Esophagus squamous epithelium (tissue), 5 donors: ENCODE measurements at regions not wholly inside any gene's neighbourhood (a gene's known extent, or its start where the extent isn't known, plus 50 kb on each side); places are given as distances from the start of the nearest gene placed in this dataset.

Experiments
- DNase-seq: peaks from one replicate; lab custom pipeline; 2025; lab: John Stamatoyannopoulos, UW
- H3K27ac ChIP-seq, 4 donors: fragments of 200-600 bp; sonication (generic); one replicate each; pipeline ENCODE4 v1.5.1; 2016 to 2019; ENCODE audit warnings: mild to moderate bottlenecking in 1 of 4
- H3K27me3 ChIP-seq, 4 donors: fragments of 200-600 bp; sonication (generic); 1 replicate in 3 of 4; 2 replicates in 1 of 4; pipeline versions ENCODE4 v1.5.1 to v1.6.0; 2017 to 2021; ENCODE audit warnings: antibody characterized with exemption in 1 of 4
- H3K36me3 ChIP-seq, 3 donors: fragments of 200-600 bp; sonication (generic); one replicate each; pipeline ENCODE4 v1.5.1; 2016 to 2019
- H3K4me1 ChIP-seq, 3 donors: fragments of 200-600 bp; sonication (generic); one replicate each; pipeline ENCODE4 v1.5.1; 2017 to 2019
- H3K4me3 ChIP-seq, 4 donors: fragments of 200-600 bp; sonication (generic); 1 replicate in 3 of 4; 2 replicates in 1 of 4; pipeline ENCODE4 v1.5.1; 2016 to 2019; ENCODE audit warnings: mild to moderate bottlenecking in 2 of 4, moderate library complexity in 1 of 4
- H3K9me3 ChIP-seq, 3 donors: fragments of 200-600 bp; sonication (generic); one replicate each; pipeline ENCODE4 v1.5.1; 2016 to 2019
- CTCF ChIP-seq, 6 experiments: fragments of 450-650 bp in 4 of 6; fragments of 200-600 bp in 2 of 6; sonication (generic) in 2 of 6; IDR thresholded peaks; one replicate each; pipeline ENCODE4 v1.5.1; 2016 to 2019; ENCODE audit warnings: antibody characterized with exemption in 6 of 6, mild to moderate bottlenecking in 4 of 6, moderate library complexity in 4 of 6
- POLR2A ChIP-seq, 4 donors: fragments of 450-650 bp; IDR thresholded peaks; one replicate each; pipeline ENCODE4 v1.6.1; 2017; ENCODE audit warnings: antibody characterized with exemption in 4 of 4, mild to moderate bottlenecking in 4 of 4, moderate library complexity in 3 of 4
- WGBS, 2 donors: methylation state at CpG; one replicate each; pipeline ENCODE4 v1.1.5; 2018; 5-methylcytosine and 5-hydroxymethylcytosine counted together
- intact Hi-C: fragments of 100-400 bp; cut with DNase I; formaldehyde crosslinking; loops from one replicate; pipeline ENCODE4 v1.15.0; 2022
- donor health status: DM: yes; HTN: yes; CAD: no.

DNA sequence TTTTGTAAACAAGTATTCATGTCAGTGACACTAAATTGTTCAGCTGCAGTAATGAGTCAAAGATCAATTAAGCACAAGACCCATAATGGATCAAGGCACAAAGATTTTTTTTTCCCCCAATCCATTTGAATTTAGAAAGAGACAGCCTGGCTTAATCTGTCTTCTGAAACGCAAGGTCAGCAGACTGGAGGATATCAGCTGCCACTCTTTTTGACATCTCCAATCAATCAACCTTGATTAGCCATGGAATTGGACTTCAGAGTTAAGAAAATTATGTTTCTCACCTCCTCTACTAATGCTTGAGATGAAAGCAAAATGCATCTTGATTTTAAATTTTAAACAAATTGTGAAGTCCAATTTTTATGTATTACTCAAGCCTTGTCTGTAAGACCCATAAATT, 642.4 kb upstream of the STEAP1 start:
- TF ChIP-seq CTCF (IDR thresholded peaks at IDR 0.05): no peak
- no peak for DNase-seq
- WGBS, 2 donors: 46 to 58% methylated on average over 1 of the region's 1 CpG
- intact Hi-C loops: no loop called here
- Histone ChIP-seq H3K36me3 (no peaks in the 10 kb centered on the region), H3K4me3 (no peak overlapping the region), H3K27ac (no peak overlapping the region), H3K4me1 (no peaks in the 10 kb centered on the region), H3K9me3 (no peaks in the 10 kb centered on the region), H3K27me3 (no peaks in the 10 kb centered on the region)

DNA sequence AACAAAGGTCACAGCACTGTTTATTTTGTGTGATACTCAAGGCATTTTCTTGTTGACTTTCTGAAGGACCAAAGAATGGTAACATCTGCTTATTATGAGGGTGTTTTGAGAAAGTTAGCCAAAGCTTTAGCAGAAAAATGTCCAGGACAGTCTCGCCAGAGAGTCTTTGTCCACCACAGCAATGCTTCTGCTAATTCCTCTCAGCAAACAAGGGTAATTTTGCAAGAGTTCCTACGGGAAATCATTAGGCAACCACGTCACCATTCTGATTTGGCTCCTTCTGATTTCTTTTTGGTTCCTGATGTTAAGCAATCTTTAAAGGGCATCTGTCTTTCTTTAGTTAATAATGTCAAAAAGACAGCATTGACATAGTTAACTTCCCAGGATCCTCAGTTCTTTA, 639.3 kb upstream of the STEAP1 start:
- intact Hi-C loops: no loop called here
- WGBS, 2 donors: 55 to 61% methylated on average over 3 of the region's 3 CpGs
- DNase-seq: no peak
- Histone ChIP-seq H3K4me3 (no peak overlapping the region), H3K27me3 (no peaks in the 10 kb centered on the region), H3K27ac (no peak overlapping the region), H3K9me3 (no peaks in the 10 kb centered on the region), H3K4me1 (no peaks in the 10 kb centered on the region), H3K36me3 (no peaks in the 10 kb centered on the region)
- TF ChIP-seq POLR2A (IDR thresholded peaks at IDR 0.05): no peak

DNA sequence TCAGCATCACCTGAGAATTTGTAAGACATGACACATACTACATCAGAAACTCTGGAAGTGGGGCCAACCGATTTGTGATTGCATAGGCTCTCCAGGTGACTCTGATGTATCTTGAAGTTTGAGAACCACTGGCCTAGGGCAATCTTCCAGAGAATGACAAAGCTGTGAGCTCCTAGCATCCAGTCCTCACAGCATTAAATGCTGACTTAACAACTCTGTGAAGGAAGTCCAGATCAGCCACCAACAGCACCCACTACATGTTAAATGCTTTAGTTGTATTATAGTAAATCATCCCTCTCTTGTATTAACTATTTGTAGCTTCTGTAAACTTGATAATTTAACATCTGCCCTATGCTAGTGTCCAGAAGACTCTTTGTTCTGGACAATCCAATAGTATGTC, 636.5 kb upstream of the STEAP1 start:
- Histone ChIP-seq H3K4me3 (no peak overlapping the region), H3K9me3 (no peaks in the 10 kb centered on the region), H3K4me1 (no peaks in the 10 kb centered on the region), H3K27me3 (no peaks in the 10 kb centered on the region), H3K36me3 (no peaks in the 10 kb centered on the region), H3K27ac (no peak overlapping the region)
- 67% methylated on average over 1 of the region's 1 CpG; no CpG with 5 or more reads in 1 of the 2 donors for WGBS, 2 donors
- DNase-seq: no peak
- no peak for TF ChIP-seq CTCF (IDR thresholded peaks at IDR 0.05)
- TF ChIP-seq POLR2A (IDR thresholded peaks at IDR 0.05): no peak
- intact Hi-C loops: no loop called here

GRCh38 chr7:89549768-89550167, 604.5 kb upstream of the STEAP1 start:
- no peak for DNase-seq
- intact Hi-C loops: loop anchor here (10.0 kb wide), 1 partner anchor 65 kb away; no protein-coding TSS in a partner anchor

GRCh38 chr7:89554209-89554608, 600.1 kb upstream of the STEAP1 start:
- H3K27ac ChIP-seq: no peak overlapping the region
- no peaks in the 10 kb centered on the region for H3K9me3 ChIP-seq
- intact Hi-C loops: loop anchor here (10.0 kb wide), 1 partner anchor 61 kb away; no protein-coding TSS in a partner anchor
- WGBS, 2 donors: 59 to 65% methylated on average over 5 of the region's 5 CpGs
- TF ChIP-seq CTCF (IDR thresholded peaks at IDR 0.05) (no peak), POLR2A (IDR thresholded peaks at IDR 0.05) (no peak)
- DNase-seq: no peak
- no peaks in the 10 kb centered on the region for H3K36me3 ChIP-seq
- H3K27me3 ChIP-seq: no peaks in the 10 kb centered on the region
- H3K4me1 ChIP-seq: no peaks in the 10 kb centered on the region
- H3K4me3 ChIP-seq: no peak overlapping the region

More at GRCh38 chr7:89549768-89550167, 604.5 kb upstream of the STEAP1 start:
- TF ChIP-seq POLR2A (IDR thresholded peaks at IDR 0.05) (no peak), CTCF (IDR thresholded peaks at IDR 0.05) (no peak)
- H3K4me1 ChIP-seq: no peaks in the 10 kb centered on the region
- 50 to 67% methylated on average over 1 of the region's 1 CpG for WGBS, 2 donors
- H3K4me3 ChIP-seq: no peak overlapping the region
- no peak overlapping the region for H3K27ac ChIP-seq
- no peaks in the 10 kb centered on the region for H3K36me3 ChIP-seq
- no peaks in the 10 kb centered on the region for H3K9me3 ChIP-seq
- H3K27me3 ChIP-seq: no peaks in the 10 kb centered on the region

GRCh38 chr7:89559596-89559995, 594.7 kb upstream of the STEAP1 start:
- Histone ChIP-seq H3K4me1 (no peaks in the 10 kb centered on the region), H3K9me3 (no peaks in the 10 kb centered on the region), H3K36me3 (no peaks in the 10 kb centered on the region), H3K27ac (no peak overlapping the region), H3K27me3 (no peaks in the 10 kb centered on the region), H3K4me3 (no peak overlapping the region)
- TF ChIP-seq CTCF (IDR thresholded peaks at IDR 0.05): no peak
- no peak for TF ChIP-seq POLR2A (IDR thresholded peaks at IDR 0.05)
- intact Hi-C loops: loop anchor here (10.0 kb wide), 1 partner anchor 55 kb away; no protein-coding TSS in a partner anchor
- DNase-seq: no peak
- WGBS, 2 donors: 63 to 85% methylated on average over 3 of the region's 3 CpGs
